ENCODE measurements at regions not wholly inside any gene's neighbourhood (a gene's known extent, or its start where the extent isn't known, plus 50 kb on each side); places are given as distances from the start of the nearest gene placed in this dataset.
A peak's percentile ranks its signal among the peaks of the same experiment; 100 is the strongest.

DNA sequence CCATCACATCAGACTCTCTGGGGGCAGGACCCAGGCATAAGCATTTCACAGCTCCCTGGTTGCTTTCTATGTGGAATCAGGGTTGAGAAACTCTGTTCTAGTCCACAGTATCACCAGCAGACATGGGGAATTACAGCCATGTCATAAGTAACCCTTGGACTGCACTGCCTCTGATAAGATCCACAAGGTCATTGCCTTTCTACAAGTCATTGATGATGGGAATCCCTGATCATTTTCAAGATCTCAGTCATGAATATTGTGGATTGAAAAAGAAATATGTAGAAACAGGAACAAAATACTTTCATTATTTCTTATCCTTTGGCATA lies 304.1 kb downstream of the KLF6 start:
- intact Hi-C loops (cut with micrococcal nuclease), result no loop called here
- H3K4me1 Mint-ChIP-seq, result peaks cover 36% of the 10 kb centered on the region
- H3K9me3 Mint-ChIP-seq, result no peaks in the 10 kb centered on the region
- peaks cover 18% of the 10 kb centered on the region for H3K27me3 Mint-ChIP-seq
- H3K36me3 Mint-ChIP-seq (ENCODE audit: low read depth), result no peaks in the 10 kb centered on the region
- no peak overlapping the region for H3K27ac Mint-ChIP-seq
- H3K4me3 Mint-ChIP-seq, result no peak overlapping the region
- DNase-seq, result no peak

DNA sequence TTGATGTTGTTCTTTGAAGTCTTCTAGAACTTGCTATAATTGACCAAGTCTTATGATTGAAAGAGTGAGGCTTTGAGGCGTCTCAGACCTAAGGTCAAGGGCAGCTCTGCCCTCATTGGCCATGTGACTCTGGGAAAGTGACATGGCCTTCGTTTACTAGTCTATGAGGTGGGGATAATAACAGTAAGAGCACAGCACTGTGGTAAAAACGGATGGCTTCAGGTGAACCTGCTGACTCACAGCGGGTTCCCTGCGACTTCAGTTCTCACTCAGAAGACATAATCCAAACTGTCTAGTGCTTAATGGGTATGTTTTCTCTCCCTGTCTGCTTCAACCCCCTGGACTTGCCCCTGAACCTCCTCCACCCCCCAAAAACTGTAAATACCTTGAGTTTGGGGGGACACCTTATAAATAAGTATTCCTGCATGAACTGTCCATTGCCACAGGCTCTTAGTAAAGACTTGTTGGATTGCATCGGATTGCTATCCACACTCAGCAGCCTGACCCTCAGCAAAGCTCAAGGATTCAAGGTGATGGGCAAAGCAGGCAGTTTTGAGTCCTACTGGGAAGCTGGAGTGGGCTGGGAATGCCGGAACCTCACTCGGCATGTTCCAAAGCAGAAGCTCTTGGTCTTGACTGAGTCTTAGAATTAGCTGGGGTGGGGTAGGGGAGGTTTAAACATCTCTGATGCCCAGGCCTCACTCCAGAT lies 304.6 kb downstream of the KLF6 start:
- intact Hi-C loops (cut with micrococcal nuclease), result no loop called here
- no peaks in the 10 kb centered on the region for H3K9me3 Mint-ChIP-seq
- no peak overlapping the region for H3K4me3 Mint-ChIP-seq
- peaks cover 33% of the 10 kb centered on the region for H3K4me1 Mint-ChIP-seq
- peaks cover 22% of the 10 kb centered on the region for H3K27me3 Mint-ChIP-seq
- DNase-seq, result no peak
- H3K27ac Mint-ChIP-seq, result no peak overlapping the region
- H3K36me3 Mint-ChIP-seq (ENCODE audit: low read depth), result no peaks in the 10 kb centered on the region

DNA sequence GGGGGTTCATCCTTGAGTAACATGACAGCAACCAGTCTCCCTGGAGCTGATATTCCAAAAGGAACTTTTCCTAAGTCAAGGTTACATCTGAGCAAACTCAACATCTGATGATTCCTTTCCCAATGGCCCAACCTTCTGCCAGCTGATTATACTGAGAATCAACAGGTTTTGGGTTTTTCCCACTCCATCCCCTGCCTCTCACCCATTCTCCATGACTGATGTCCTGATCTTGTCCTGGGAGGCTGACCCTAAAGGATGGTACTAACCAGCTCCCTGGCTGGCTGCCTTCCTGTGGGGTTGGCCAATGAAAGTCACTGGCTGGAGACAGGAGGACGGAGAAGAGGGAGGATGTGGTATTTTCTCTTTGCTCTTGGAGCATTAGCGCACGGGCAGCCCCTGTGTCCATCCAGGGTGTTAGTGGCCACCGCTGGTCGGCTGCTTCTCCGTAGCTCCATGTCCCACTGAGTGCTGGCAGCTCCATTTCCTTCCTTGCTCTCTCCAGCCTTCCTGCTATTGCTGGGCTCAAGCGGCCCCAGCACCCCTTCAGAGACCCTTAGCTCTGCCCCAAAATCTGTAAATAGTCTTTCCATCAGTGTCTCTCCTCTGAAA lies 306.2 kb upstream of the PITRM1 start:
- H3K27me3 Mint-ChIP-seq, result peaks cover 28% of the 10 kb centered on the region
- no peaks in the 10 kb centered on the region for H3K36me3 Mint-ChIP-seq (ENCODE audit: low read depth)
- intact Hi-C loops (cut with micrococcal nuclease), result loop anchor here (5.0 kb wide), 1 partner anchor 56 kb away; no protein-coding TSS in a partner anchor
- H3K4me1 Mint-ChIP-seq, result peaks cover 25% of the 10 kb centered on the region
- H3K4me3 Mint-ChIP-seq, result no peak overlapping the region
- no peak overlapping the region for H3K27ac Mint-ChIP-seq
- DNase-seq, result no peak
- H3K9me3 Mint-ChIP-seq, result no peaks in the 10 kb centered on the region

DNA sequence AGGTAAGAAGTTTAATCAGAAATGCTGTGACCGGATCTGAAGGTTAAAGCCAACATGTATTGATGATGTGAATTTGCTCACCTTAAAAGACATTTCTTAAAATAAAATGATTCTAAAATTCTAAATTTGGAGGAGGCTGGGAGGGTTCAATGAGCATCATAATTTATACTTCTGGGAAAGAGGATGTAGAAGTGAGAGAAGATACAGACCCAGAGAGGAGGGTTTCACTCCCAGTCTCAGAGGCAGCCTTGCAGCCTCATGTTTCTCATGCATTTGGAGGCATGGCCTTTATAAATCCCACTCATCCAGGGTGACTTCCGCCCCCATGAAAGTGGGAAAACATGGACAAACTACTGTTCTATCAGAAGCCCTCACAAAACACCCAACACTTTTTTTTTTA lies 305.6 kb upstream of the PITRM1 start:
- Mint-ChIP-seq H3K4me1 (peaks cover 25% of the 10 kb centered on the region), H3K36me3 (ENCODE audit: low read depth) (no peaks in the 10 kb centered on the region), H3K4me3 (no peak overlapping the region), H3K27me3 (peaks cover 28% of the 10 kb centered on the region), H3K9me3 (no peaks in the 10 kb centered on the region), H3K27ac (no peak overlapping the region)
- no peak for DNase-seq
- intact Hi-C loops (cut with micrococcal nuclease), result loop anchor here (5.0 kb wide), 1 partner anchor 56 kb away; no protein-coding TSS in a partner anchor

DNA sequence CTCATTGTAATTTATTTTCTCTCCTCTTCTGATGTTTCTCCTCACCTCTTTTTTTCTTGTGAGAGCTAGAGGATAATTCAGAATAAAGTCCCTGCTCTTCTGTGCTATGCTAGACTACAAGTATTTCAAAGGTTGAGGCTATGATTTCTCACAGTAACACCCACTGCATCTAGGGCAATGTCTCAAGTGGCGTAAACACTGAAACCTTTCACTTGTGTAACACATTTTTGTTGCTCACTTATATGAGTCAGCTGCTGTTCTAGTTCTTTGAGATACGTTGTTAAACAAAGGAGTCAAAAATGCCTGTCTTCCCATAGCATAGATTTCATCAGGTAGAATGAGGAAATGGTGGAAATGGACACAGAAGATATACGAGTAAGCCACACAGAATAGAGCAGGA lies 305.1 kb upstream of the PITRM1 start:
- Mint-ChIP-seq H3K9me3 (peaks cover 3% of the 10 kb centered on the region), H3K36me3 (ENCODE audit: low read depth) (no peaks in the 10 kb centered on the region), H3K4me1 (peaks cover 26% of the 10 kb centered on the region), H3K27ac (peak overlapping the region; percentile 72), H3K27me3 (peaks cover 31% of the 10 kb centered on the region), H3K4me3 (no peak overlapping the region)
- intact Hi-C loops (cut with micrococcal nuclease), result loop anchor here (1.0 to 5.0 kb wide), 2 partner anchors 9 to 55 kb away; no protein-coding TSS in a partner anchor
- DNase-seq, result no peak

DNA sequence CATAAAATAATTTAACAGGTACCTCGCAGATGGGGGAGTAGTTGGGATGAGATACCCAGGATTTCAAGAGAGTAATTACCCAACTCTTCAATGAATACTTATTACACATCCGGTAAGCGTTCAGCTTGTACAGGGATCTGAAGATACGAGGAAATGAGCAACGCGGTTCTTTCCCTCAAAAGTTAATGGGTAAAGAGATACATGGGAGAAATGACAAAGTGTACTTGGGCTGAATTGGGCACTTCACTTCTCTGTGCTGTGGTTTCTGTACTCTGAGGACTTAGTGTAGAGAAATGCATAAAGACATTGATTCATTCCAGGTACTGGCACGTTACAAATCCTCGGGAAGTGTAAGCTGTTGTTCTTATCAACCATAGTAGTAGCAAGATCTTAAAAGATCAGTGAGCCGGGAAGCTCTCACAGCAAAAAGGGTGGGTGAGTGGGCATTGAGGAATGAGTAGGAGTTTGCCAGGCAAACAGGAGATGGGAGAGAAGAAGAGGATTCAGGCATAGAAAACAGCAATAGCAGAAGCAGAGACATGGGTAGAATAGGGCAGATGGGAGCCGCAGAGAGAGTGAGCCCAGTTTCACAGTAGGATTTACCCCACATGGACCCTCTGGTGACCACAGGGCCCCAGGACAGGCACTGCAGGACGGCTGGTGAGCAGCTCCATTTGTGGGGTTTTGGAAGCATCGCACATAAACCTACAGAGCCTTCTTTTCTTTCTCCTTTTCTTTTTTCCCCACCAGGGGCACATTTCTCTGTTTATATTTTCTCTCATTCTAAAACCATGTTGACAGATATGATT lies 304.3 kb upstream of the PITRM1 start:
- no peak overlapping the region for H3K4me3 Mint-ChIP-seq
- no peak for DNase-seq
- H3K27ac Mint-ChIP-seq, result no peak overlapping the region
- no peaks in the 10 kb centered on the region for H3K36me3 Mint-ChIP-seq (ENCODE audit: low read depth)
- H3K9me3 Mint-ChIP-seq, result peaks cover 3% of the 10 kb centered on the region
- H3K27me3 Mint-ChIP-seq, result peaks cover 29% of the 10 kb centered on the region
- H3K4me1 Mint-ChIP-seq, result peaks cover 30% of the 10 kb centered on the region
- intact Hi-C loops (cut with micrococcal nuclease), result loop anchor here (1.0 to 5.0 kb wide), 2 partner anchors 9 to 55 kb away; no protein-coding TSS in a partner anchor

DNA sequence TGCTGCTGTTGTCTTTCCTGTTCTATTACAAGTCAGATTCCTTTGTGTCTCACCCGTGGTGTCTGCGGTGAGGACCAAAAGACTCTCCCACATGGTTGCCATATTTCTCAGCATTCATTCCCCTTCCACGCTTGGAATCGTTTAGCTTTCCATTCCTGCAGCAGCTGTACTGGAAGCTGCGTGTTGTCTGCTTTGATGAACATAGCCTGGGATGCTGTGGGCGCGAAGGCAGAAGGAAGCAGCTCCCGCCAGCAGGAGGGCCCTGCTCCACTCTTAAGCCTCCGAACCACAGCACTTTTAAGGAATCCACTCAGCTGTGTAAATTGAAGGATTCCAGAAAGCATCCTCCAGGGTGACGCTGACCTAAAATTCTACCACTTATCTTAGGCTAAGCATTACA lies 303.6 kb upstream of the PITRM1 start:
- H3K36me3 Mint-ChIP-seq (ENCODE audit: low read depth), result no peaks in the 10 kb centered on the region
- H3K9me3 Mint-ChIP-seq, result peaks cover 3% of the 10 kb centered on the region
- H3K4me3 Mint-ChIP-seq, result no peak overlapping the region
- intact Hi-C loops (cut with micrococcal nuclease), result loop anchor here (5.0 kb wide), 1 partner anchor 54 kb away; no protein-coding TSS in a partner anchor
- H3K27ac Mint-ChIP-seq, result no peak overlapping the region
- DNase-seq, result no peak
- peaks cover 32% of the 10 kb centered on the region for H3K4me1 Mint-ChIP-seq
- peaks cover 25% of the 10 kb centered on the region for H3K27me3 Mint-ChIP-seq

DNA sequence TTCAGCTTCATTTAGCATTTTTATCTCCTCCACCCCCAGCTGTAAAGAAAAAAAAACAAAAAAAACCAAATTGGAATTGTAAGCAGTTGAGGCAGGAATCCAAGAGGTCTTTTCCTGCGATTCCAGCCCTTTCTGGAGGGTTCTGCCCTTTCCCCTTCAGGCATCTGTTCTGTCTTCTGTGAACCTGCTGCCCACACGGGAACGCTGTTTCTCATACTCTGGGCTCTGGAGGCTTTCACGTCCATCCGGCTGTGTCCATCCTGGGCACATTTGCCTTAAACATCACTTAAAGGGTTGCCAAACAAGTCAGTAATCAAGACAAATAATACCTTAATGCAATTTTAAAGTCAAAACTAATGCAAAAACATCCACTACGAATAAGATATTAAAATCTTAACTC lies 302.8 kb upstream of the PITRM1 start:
- intact Hi-C loops (cut with micrococcal nuclease), result loop anchor here (5.0 kb wide), 1 partner anchor 53 kb away; no protein-coding TSS in a partner anchor
- no peak for DNase-seq
- H3K4me3 Mint-ChIP-seq, result no peak overlapping the region
- H3K9me3 Mint-ChIP-seq, result peaks cover 3% of the 10 kb centered on the region
- no peak overlapping the region for H3K27ac Mint-ChIP-seq
- H3K27me3 Mint-ChIP-seq, result peaks cover 25% of the 10 kb centered on the region
- no peaks in the 10 kb centered on the region for H3K36me3 Mint-ChIP-seq (ENCODE audit: low read depth)
- peaks cover 32% of the 10 kb centered on the region for H3K4me1 Mint-ChIP-seq

DNA sequence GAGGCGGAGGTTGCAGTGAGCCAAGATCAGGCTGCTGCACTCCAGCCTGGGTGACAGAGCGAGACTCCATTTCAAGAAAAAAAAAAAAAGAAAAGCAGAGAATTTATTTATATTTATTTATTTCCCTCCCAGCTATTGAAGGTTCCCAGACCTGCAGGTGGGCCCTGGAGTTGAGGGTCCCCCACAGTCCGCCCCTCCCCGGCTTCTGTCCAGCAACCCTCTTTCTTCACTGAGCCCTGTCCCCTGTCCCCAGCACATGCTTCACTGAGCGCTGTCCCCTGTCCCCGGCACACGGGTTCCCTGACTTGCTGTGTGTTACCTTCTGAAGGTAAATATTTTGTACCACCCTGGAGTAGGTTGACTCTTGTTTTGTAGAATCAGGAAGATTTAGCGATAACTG lies 301.7 kb upstream of the PITRM1 start:
- Mint-ChIP-seq H3K4me1 (peaks cover 31% of the 10 kb centered on the region), H3K27me3 (peaks cover 21% of the 10 kb centered on the region), H3K36me3 (ENCODE audit: low read depth) (no peaks in the 10 kb centered on the region), H3K27ac (no peak overlapping the region), H3K9me3 (peaks cover 3% of the 10 kb centered on the region), H3K4me3 (no peak overlapping the region)
- DNase-seq, result no peak
- intact Hi-C loops (cut with micrococcal nuclease), result no loop called here

DNA sequence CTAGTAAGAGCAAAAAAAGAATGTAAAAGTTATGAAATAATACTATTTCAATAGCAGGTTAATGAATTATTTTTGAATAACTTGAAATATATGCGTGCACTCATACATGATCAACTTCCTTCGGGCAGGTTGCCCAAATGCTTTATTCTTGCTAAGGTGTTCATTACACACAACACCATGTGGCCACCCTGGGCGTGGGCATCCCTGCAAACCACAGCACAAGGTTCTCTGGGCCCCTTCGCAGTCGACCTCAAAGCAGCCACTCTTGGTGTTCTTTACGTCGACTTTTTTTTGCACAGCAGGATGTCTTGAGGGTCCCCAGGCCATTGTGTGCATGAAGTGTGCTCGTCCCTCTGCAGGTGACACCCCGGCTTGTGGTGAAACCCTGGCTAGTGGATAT lies 300.7 kb upstream of the PITRM1 start:
- H3K27ac Mint-ChIP-seq, result no peak overlapping the region
- H3K9me3 Mint-ChIP-seq, result peaks cover 3% of the 10 kb centered on the region
- H3K4me3 Mint-ChIP-seq, result no peak overlapping the region
- intact Hi-C loops (cut with micrococcal nuclease), result no loop called here
- H3K27me3 Mint-ChIP-seq, result peaks cover 21% of the 10 kb centered on the region
- H3K4me1 Mint-ChIP-seq, result peaks cover 41% of the 10 kb centered on the region
- DNase-seq, result no peak
- no peaks in the 10 kb centered on the region for H3K36me3 Mint-ChIP-seq (ENCODE audit: low read depth)

DNA sequence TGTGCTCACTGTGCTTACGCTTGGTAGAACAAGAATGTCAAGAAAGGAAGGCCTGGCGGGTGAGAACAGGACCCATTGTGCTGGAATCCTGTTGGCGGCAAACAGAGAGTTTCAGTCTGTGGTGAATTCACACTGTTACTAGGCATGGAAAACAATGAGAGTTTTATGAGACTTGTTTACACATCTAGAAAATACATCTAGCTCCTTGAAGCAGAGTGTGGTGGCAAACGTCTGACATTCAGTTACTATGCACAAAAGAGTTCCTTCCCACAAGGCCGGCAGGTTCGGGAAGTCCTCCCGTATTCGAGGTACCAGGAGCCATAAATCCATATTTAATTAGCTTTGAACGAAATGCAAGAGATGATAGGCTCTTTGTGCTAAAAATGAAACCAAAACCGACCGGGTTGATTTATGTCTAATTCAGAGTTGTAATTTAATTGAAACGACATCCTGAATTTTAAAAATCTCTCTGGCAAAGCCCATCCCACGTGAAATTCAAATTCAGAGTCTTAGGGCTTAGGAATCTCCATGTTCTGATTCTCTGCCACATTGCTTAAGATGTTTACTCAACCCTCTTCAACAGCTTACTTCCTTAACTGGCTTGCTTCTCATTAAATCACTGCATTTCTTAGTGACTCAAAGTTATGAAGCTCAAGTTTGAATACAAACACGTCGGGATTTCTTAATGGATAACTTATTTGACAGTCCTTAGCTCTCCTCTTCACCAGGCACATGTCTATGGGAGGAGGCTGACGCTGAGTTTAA lies 299.9 kb upstream of the PITRM1 start:
- DNase-seq, result peak; percentile 66
- peaks cover 43% of the 10 kb centered on the region for H3K4me1 Mint-ChIP-seq
- H3K27ac Mint-ChIP-seq, result peak overlapping the region; percentile 69
- peaks cover 3% of the 10 kb centered on the region for H3K9me3 Mint-ChIP-seq
- intact Hi-C loops (cut with micrococcal nuclease), result no loop called here
- peak overlapping the region; percentile 75 for H3K4me3 Mint-ChIP-seq
- H3K36me3 Mint-ChIP-seq (ENCODE audit: low read depth), result no peaks in the 10 kb centered on the region
- H3K27me3 Mint-ChIP-seq, result peaks cover 21% of the 10 kb centered on the region

DNA sequence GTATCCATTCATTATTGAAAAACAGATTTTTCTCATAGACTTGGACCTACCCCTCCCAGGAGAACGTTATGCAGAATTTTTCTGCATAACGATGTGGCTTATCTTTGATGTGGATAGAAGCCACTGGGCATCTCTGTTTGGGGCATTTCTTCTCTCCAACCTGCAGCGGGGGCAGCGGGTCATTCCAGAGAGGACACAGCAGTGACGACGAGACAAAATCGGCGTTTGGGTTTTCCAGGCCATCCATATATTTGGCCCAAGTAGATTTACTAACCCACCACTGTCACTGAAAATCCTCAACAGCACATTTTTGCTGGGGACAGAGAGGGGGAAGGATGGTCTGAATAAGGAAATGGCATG lies 299.3 kb upstream of the PITRM1 start:
- Mint-ChIP-seq H3K9me3 (peaks cover 3% of the 10 kb centered on the region), H3K4me1 (peaks cover 48% of the 10 kb centered on the region), H3K27ac (no peak overlapping the region), H3K4me3 (peak overlapping the region; percentile 75), H3K27me3 (peaks cover 20% of the 10 kb centered on the region), H3K36me3 (ENCODE audit: low read depth) (no peaks in the 10 kb centered on the region)
- intact Hi-C loops (cut with micrococcal nuclease), result no loop called here
- no peak for DNase-seq

DNA sequence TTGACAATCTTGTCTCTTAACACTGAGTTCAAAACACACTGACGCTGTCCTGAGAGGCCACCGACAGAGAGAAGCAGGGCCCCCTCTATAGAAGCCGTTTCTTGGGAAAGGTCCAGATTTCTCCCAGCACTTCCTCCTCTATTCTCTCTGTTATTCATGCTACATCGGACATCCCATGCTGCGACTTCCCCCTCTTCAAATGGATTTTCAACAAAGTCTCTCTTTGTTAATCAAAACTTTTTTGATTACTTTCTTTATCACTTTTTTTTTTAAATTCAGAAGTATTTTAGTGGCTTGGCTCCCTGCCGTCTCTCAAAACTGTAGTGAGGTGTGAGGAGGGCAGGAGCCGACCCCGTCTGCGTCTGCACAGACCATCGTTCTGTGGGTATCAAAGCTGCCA lies 298.9 kb upstream of the PITRM1 start:
- H3K27me3 Mint-ChIP-seq, result peaks cover 17% of the 10 kb centered on the region
- no peak overlapping the region for H3K4me3 Mint-ChIP-seq
- no peaks in the 10 kb centered on the region for H3K36me3 Mint-ChIP-seq (ENCODE audit: low read depth)
- intact Hi-C loops (cut with micrococcal nuclease), result no loop called here
- H3K27ac Mint-ChIP-seq, result no peak overlapping the region
- peaks cover 3% of the 10 kb centered on the region for H3K9me3 Mint-ChIP-seq
- H3K4me1 Mint-ChIP-seq, result peaks cover 48% of the 10 kb centered on the region
- no peak for DNase-seq

Data from activated CD4-positive, alpha-beta T cell treated with anti-CD3 and anti-CD28 coated beads, Interleukin-2, amount 10 ng/mL, durations not matched to agents 24 days and 14 days (primary cell).